GM12874 (cell line): ENCODE measurements at regions not wholly inside any gene's neighbourhood (a gene's known extent, or its start where the extent isn't known, plus 50 kb on each side); places are given as distances from the start of the nearest gene placed in this dataset.
A peak's percentile ranks its signal among the peaks of the same experiment; 100 is the strongest.

Source experiments
- CTCF ChIP-seq: IDR thresholded peaks from 2 replicates; pipeline ENCODE4 v1.5.1; 2011; ENCODE audit warnings: low read depth, mild to moderate bottlenecking, control low read depth, low read length, moderate library complexity; ENCODE audit not compliant: insufficient read depth

- no peak for TF ChIP-seq CTCF
These were observed 447.7 kb upstream of the GYPC start for GRCh38 chr2:126208266-126208665.

GRCh38 chr2:126212735-126213134 lies 443.2 kb upstream of the GYPC start:
- TF ChIP-seq CTCF, result no peak

GRCh38 chr2:126219081-126219480 lies 436.9 kb upstream of the GYPC start:
- no peak for TF ChIP-seq CTCF

GRCh38 chr2:126220331-126220730 lies 435.6 kb upstream of the GYPC start:
- no peak for TF ChIP-seq CTCF

DNA sequence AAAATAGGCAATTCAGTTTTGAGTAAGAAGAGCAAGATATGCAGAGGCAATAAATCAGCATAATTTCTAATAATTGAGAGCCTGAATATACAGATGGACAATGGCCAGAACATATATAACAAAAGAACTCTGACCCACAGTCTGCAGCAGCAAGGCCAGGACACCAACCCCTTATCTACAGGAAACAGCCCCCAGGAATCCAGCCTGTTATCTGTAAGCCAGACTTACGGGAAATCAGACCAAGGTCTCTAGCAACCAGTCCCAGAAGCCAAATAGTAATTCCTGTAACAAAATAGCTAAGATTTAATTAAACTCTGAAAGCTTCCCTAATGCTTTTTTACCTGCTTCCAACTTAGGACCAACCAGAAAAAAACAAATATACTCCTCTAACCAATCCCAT lies 434.5 kb upstream of the GYPC start:
- no peak for TF ChIP-seq CTCF

GRCh38 chr2:126222278-126222677 lies 433.7 kb upstream of the GYPC start:
- TF ChIP-seq CTCF, result no peak

- TF ChIP-seq CTCF, result no peak
These were observed 431.2 kb upstream of the GYPC start for GRCh38 chr2:126224776-126225175.

- peak; percentile 23; the same call in 1 of the 2 replicates for TF ChIP-seq CTCF
These were observed 428.7 kb upstream of the GYPC start for GRCh38 chr2:126227250-126227649.
